Brain microvascular endothelial cell (primary cell): ENCODE measurements at regions not wholly inside any gene's neighbourhood (a gene's known extent, or its start where the extent isn't known, plus 50 kb on each side); places are given as distances from the start of the nearest gene placed in this dataset.

Source experiments
- DNase-seq: peaks from one replicate; pipeline ENCODE4 v3.0.0-alpha.2; 2020
- H3K27ac ChIP-seq: fragments of 250-450 bp; sonication (Bioruptor Pico); 2 replicates; pipeline ENCODE4 v1.5.1; 2020; ENCODE audit warnings: mild to moderate bottlenecking, moderate library complexity
- H3K27me3 ChIP-seq: fragments of 250-450 bp; sonication (Bioruptor Pico); replicated peaks from 2 replicates; pipeline ENCODE4 v1.5.1; 2020; ENCODE audit warnings: mild to moderate bottlenecking
- H3K36me3 ChIP-seq: fragments of 250-450 bp; sonication (Bioruptor Pico); replicated peaks from 2 replicates; pipeline ENCODE4 v1.5.1; 2020; ENCODE audit warnings: mild to moderate bottlenecking
- H3K4me3 ChIP-seq: 2 replicates; pipeline ENCODE4 v1.5.1; 2011; ENCODE audit warnings: low read depth, mild to moderate bottlenecking, control low read depth, low read length, moderate library complexity
- in situ Hi-C: cut with HindIII; loops from 2 replicates; pipeline ENCODE4 v1.10.0; 2017; ENCODE audit warnings: low sequenced_read_pairs, low pct_ligation_motif_present
- TF ChIP-seq, protein P1 (sequence below): IDR thresholded peaks from 2 replicates; pipeline ENCODE4 v1.5.1; 2011; ENCODE audit warnings: low read depth, mild to moderate bottlenecking, moderate library complexity, low read length, control low read depth, inconsistent platforms; ENCODE audit errors: missing control alignments

DNA sequence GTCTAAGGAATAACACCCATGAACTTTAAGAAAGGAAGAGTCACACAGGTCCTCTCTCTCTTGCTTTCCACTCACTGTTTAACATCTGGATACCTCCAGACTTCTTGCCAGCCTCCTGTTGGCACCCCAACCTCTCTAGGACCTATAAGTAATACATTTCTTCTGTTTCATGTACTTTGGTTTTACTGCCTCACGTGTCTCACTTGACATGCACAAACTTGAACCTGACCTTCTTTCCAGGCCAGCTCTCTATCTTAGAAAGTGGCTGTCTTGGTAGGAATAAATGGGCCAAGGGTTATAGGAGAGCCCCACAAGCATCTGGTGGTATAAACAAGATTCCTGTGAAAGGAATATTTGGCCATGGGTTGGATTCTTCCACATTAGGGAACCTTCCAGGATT, 614.8 kb upstream of the AGA start:
- in situ Hi-C loops: no loop called here
- Histone ChIP-seq H3K36me3 (no peaks in the 10 kb centered on the region), H3K27ac (no peak overlapping the region), H3K4me3 (no peak overlapping the region), H3K27me3 (no peaks in the 10 kb centered on the region)
- TF ChIP-seq, protein P1, sequence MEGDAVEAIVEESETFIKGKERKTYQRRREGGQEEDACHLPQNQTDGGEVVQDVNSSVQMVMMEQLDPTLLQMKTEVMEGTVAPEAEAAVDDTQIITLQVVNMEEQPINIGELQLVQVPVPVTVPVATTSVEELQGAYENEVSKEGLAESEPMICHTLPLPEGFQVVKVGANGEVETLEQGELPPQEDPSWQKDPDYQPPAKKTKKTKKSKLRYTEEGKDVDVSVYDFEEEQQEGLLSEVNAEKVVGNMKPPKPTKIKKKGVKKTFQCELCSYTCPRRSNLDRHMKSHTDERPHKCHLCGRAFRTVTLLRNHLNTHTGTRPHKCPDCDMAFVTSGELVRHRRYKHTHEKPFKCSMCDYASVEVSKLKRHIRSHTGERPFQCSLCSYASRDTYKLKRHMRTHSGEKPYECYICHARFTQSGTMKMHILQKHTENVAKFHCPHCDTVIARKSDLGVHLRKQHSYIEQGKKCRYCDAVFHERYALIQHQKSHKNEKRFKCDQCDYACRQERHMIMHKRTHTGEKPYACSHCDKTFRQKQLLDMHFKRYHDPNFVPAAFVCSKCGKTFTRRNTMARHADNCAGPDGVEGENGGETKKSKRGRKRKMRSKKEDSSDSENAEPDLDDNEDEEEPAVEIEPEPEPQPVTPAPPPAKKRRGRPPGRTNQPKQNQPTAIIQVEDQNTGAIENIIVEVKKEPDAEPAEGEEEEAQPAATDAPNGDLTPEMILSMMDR: no peak
- no peak for DNase-seq

DNA sequence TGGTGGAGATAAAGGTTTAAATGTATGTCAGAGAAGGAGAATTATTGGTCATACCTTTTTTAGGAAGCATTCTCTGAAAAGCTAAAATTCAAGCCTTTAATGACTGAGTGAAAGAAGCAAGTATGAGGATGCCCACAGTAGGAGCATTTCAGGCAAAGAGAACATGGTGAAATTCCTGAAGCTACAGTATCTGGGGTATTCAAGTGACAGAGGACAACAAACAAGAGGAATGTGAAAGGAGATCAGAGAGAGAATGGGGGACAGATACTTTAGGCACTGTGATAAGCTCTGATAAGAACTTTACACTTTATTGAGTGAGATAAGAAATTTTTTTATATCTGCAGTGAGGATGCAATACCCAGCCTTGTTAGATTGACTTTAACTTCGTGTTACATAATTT, 621.3 kb upstream of the AGA start:
- TF ChIP-seq, protein P1: no peak
- Histone ChIP-seq H3K27ac (no peak overlapping the region), H3K4me3 (no peak overlapping the region), H3K27me3 (no peaks in the 10 kb centered on the region), H3K36me3 (no peaks in the 10 kb centered on the region)
- in situ Hi-C loops: no loop called here
- no peak for DNase-seq

GRCh38 chr4:178066338-178066941, 624.2 kb upstream of the AGA start:
- in situ Hi-C loops: no loop called here
- no peak for DNase-seq
- H3K36me3 ChIP-seq: no peaks in the 10 kb centered on the region
- H3K27me3 ChIP-seq: no peaks in the 10 kb centered on the region
- H3K4me3 ChIP-seq: no peak overlapping the region
- no peak overlapping the region for H3K27ac ChIP-seq
- TF ChIP-seq, protein P1: no peak

DNA sequence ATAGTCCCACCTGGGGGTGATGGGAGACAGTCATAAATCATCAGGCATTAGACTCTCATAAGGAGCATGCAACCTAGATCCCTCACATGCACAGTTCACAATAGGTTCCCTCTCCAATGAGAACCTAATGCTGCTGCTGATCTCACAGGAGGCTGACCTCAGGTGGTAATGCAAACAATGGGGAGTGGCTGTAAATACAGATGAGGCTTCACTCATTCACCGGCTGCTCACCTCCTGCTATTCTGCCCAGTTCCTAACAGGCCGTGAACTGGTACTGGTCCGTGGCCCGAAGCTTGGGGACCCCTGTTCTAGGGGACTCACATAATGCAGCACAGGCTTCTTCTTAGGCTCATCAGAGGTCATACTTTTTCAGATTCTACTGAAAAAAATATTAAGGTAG, 625.9 kb upstream of the AGA start:
- H3K27ac ChIP-seq: no peak overlapping the region
- no peak for DNase-seq
- no peaks in the 10 kb centered on the region for H3K36me3 ChIP-seq
- no peaks in the 10 kb centered on the region for H3K27me3 ChIP-seq
- no peak overlapping the region for H3K4me3 ChIP-seq
- in situ Hi-C loops: no loop called here
- TF ChIP-seq, protein P1: no peak

DNA sequence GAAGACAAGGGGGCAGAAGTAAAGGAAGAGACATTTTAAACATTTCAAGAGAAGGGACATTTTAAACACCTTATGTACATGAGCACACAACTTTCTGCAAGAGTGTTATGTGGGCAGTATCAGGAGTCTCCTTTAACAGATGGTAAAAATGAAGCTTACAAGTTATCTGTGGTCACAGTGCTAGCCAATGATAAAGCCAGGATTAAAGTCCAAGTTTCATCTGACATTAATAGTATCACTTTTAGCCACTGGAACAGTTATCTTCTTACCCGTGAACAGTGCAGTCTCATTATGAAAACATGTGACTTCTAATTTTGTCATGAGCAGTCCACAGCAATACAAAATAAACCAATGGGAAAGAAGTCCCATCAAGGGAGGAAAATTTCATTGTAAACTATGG, 627.9 kb upstream of the AGA start:
- no peak overlapping the region for H3K27ac ChIP-seq

GRCh38 chr4:178080312-178080711, 638.1 kb upstream of the AGA start:
- TF ChIP-seq, protein P1: no peak
- DNase-seq: no peak
- no peak overlapping the region for H3K27ac ChIP-seq
- no peaks in the 10 kb centered on the region for H3K27me3 ChIP-seq
- in situ Hi-C loops: no loop called here
- H3K36me3 ChIP-seq: no peaks in the 10 kb centered on the region
- no peak overlapping the region for H3K4me3 ChIP-seq

More for the DNA sequence above, 627.9 kb upstream of the AGA start:
- in situ Hi-C loops: no loop called here
- H3K36me3 ChIP-seq: no peaks in the 10 kb centered on the region
- H3K27me3 ChIP-seq: no peaks in the 10 kb centered on the region
- TF ChIP-seq, protein P1: no peak
- H3K4me3 ChIP-seq: no peak overlapping the region
- DNase-seq: no peak
